HG02852 (cell line): ENCODE measurements at regions not wholly inside any gene's neighbourhood (a gene's known extent, or its start where the extent isn't known, plus 50 kb on each side); places are given as distances from the start of the nearest gene placed in this dataset.
"Not testable (repeated sequence)": the region's sequence is repeated elsewhere in the genome, so short reads cannot be mapped to it uniquely, and the experiment has no call there.

ENCODE experiments used
- ATAC-seq: cut with Tn5 transposase; IDR thresholded peaks from one replicate; pipeline ENCODE4 v1.9.1; 2021; ENCODE audit warnings: mild to moderate bottlenecking, moderate library complexity; ENCODE audit not compliant: unreplicated experiment

- no peak for ATAC-seq
Measured at GRCh38 chr13:30072818-30073186, 222.4 kb upstream of the UBL3 start.

GRCh38 chr13:30071969-30072817, 221.8 kb upstream of the UBL3 start:
- no peak for ATAC-seq

- ATAC-seq: no peak
Measured at GRCh38 chr13:30065181-30065580, 214.8 kb upstream of the UBL3 start.

GRCh38 chr13:30063892-30064291, 213.5 kb upstream of the UBL3 start:
- no peak for ATAC-seq

- ATAC-seq: no peak
Measured at GRCh38 chr13:30061217-30061616, 210.8 kb upstream of the UBL3 start.

- no peak for ATAC-seq
Measured at GRCh38 chr13:30058429-30058828, 208.0 kb upstream of the UBL3 start.

- ATAC-seq: not testable (repeated sequence)
Measured at GRCh38 chr13:30054546-30054945, 204.1 kb upstream of the UBL3 start.

GRCh38 chr13:30053939-30054338, 203.5 kb upstream of the UBL3 start:
- no peak for ATAC-seq

GRCh38 chr13:30052120-30052519, 201.7 kb upstream of the UBL3 start:
- ATAC-seq: no peak

GRCh38 chr13:30051531-30052060, 201.2 kb upstream of the UBL3 start:
- ATAC-seq: no peak

GRCh38 chr13:30049692-30050091, 199.3 kb upstream of the UBL3 start:
- ATAC-seq: no peak

GRCh38 chr13:30047154-30047874, 196.9 kb upstream of the UBL3 start:
- no peak for ATAC-seq

- no peak for ATAC-seq
Measured at GRCh38 chr13:30045916-30046704, 195.7 kb upstream of the UBL3 start.

GRCh38 chr13:30044932-30045331, 194.5 kb upstream of the UBL3 start:
- no peak for ATAC-seq

GRCh38 chr13:30043631-30043925, 193.2 kb upstream of the UBL3 start:
- no peak for ATAC-seq

- ATAC-seq: no peak
Measured at GRCh38 chr13:30042891-30043630, 192.6 kb upstream of the UBL3 start.

- no peak for ATAC-seq
Measured at GRCh38 chr13:30042272-30042671, 191.9 kb upstream of the UBL3 start.

GRCh38 chr13:30039511-30039911, 189.1 kb upstream of the UBL3 start:
- no peak for ATAC-seq

GRCh38 chr13:30038884-30039283, 188.5 kb upstream of the UBL3 start:
- no peak for ATAC-seq

- no peak for ATAC-seq
Measured at GRCh38 chr13:30037766-30038165, 187.3 kb upstream of the UBL3 start.

- ATAC-seq: no peak
Measured at GRCh38 chr13:30037306-30037705, 186.9 kb upstream of the UBL3 start.
